ENCODE measurements at regions not wholly inside any gene's neighbourhood (a gene's known extent, or its start where the extent isn't known, plus 50 kb on each side); places are given as distances from the start of the nearest gene placed in this dataset.

DNA sequence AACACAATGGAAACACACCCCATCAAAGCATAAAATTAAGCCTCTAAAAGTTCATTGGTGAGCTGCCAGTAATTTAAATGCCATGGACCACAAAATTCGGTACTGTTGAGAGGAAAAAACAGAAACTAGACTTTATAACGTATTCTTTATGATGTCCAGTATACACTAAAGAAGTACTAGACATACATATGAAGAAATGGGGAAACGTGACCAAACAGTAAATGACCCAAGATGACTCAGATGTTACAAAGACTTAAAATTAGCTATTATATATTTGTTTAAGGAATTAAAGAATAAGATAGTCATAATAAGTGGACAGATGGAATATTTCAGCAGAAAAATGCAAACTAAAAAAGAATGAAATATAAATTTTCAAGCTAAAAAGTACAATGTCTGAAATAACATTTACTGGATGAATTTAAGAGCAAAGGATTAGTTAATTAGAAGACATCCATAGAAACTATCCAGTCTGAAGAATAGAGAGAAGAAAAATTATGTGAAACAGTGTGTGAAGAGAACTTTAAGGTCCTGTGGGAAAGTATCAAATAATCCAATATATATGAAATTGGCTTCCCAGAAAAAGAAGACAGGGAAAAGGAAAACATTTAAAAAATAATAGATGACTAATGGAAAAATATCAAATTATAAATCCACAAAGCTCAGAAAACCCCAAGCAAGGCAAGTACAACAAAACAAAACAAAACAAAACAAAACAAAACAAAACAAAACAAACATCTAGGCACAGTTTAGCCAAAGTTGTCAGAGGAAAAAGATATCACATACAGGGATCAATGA, 69.4 kb downstream of the SAMD9 start:
- no peaks in the 10 kb centered on the region for H4K20me1 ChIP-seq (ENCODE audit: insufficient read depth, low read length)
- H3K36me3 ChIP-seq (replicated peaks; ENCODE audit: insufficient read depth, low read length), result no peaks in the 10 kb centered on the region
- no peaks in the 10 kb centered on the region for H3K4me1 ChIP-seq (ENCODE audit: low read length)
- no peak overlapping the region for H3K4me3 ChIP-seq (ENCODE audit: low read length)
- no peak for DNase-seq
- H3K27ac ChIP-seq (ENCODE audit: low read length), result no peak overlapping the region
- no peaks in the 10 kb centered on the region for H3K9me3 ChIP-seq (replicated peaks; ENCODE audit: insufficient read depth, low read length)
- TF ChIP-seq EZH2phosphoT487 (IDR thresholded peaks at IDR 0.05; ENCODE audit: low read length) (no peak), EZH2 (optimal IDR thresholded peaks at IDR 0.05; ENCODE audit: low read depth, low read length) (no peak)
- TF ChIP-seq, protein P1, sequence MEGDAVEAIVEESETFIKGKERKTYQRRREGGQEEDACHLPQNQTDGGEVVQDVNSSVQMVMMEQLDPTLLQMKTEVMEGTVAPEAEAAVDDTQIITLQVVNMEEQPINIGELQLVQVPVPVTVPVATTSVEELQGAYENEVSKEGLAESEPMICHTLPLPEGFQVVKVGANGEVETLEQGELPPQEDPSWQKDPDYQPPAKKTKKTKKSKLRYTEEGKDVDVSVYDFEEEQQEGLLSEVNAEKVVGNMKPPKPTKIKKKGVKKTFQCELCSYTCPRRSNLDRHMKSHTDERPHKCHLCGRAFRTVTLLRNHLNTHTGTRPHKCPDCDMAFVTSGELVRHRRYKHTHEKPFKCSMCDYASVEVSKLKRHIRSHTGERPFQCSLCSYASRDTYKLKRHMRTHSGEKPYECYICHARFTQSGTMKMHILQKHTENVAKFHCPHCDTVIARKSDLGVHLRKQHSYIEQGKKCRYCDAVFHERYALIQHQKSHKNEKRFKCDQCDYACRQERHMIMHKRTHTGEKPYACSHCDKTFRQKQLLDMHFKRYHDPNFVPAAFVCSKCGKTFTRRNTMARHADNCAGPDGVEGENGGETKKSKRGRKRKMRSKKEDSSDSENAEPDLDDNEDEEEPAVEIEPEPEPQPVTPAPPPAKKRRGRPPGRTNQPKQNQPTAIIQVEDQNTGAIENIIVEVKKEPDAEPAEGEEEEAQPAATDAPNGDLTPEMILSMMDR (IDR thresholded peaks at IDR 0.05; ENCODE audit: low read length), result no peak
- H3K4me2 ChIP-seq (ENCODE audit: low read depth, low read length), result no peak overlapping the region
- H3K27me3 ChIP-seq (replicated peaks; ENCODE audit: insufficient read depth, low read length), result no peaks in the 10 kb centered on the region
- H3K9ac ChIP-seq (ENCODE audit: low read length), result no peak overlapping the region
- no peaks in the 10 kb centered on the region for H3K9me2 ChIP-seq (replicated peaks; ENCODE audit: insufficient read depth, low read length)
- H3K79me2 ChIP-seq (ENCODE audit: low read length), result no peaks in the 10 kb centered on the region
- H3F3A ChIP-seq (ENCODE audit: insufficient read depth, low read length), result no peaks in the 10 kb centered on the region
- H2AFZ ChIP-seq (ENCODE audit: low read length), result no peak overlapping the region

DNA sequence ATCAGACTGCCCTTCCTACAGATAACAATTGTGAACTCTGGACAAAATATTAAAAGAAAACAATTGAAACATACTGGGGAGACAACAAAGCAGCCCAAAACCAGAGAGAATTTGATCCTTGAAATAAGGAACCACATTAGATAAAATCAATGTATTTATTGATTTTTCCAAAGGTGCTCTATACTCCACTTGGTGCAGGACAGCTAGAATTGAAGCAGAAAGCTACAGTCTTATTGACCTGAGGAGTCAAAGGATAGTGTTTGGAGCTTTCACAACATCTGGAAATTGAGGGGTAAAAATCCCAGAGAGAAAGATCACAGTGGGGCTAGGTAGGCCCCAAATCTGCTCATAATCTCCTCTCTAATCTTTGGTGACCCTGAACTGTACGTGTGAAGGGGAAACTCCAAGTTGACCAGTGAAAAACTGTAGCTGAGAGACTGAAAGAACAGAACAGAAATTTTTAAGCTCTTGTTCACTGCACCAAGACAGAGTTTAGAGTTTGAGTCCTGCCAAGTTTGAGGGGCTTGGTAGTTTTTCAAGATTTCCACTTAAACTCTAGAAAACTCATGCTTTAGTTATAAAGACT, 70.2 kb downstream of the SAMD9 start:
- DNase-seq, result no peak

DNA sequence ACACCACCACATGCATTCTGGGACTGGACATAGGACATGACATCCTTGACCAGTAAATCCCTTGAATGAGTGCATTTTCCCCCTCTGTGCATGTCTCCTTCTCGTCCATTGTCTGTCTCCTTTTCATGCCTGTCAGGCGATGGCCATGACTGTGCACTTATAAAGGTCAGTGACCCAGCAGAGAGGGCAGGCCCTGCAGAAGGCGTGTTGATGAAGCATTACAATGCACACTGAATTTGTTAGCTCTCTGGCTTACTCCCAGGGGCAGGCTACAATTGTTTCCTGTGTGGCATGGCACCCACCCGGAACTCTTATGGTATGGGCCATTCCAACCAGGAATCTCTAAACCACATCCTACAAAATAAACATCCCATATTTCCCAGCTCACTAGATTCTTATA, 71.1 kb downstream of the SAMD9 start:
- Histone ChIP-seq H3K36me3 (replicated peaks; ENCODE audit: insufficient read depth, low read length) (no peaks in the 10 kb centered on the region), H3F3A (ENCODE audit: insufficient read depth, low read length) (no peaks in the 10 kb centered on the region), H3K79me2 (ENCODE audit: low read length) (no peaks in the 10 kb centered on the region), H2AFZ (ENCODE audit: low read length) (no peak overlapping the region), H3K9me2 (replicated peaks; ENCODE audit: insufficient read depth, low read length) (no peaks in the 10 kb centered on the region), H3K4me3 (ENCODE audit: low read length) (no peak overlapping the region), H3K4me2 (ENCODE audit: low read depth, low read length) (no peak overlapping the region), H3K4me1 (ENCODE audit: low read length) (no peaks in the 10 kb centered on the region), H3K9me3 (replicated peaks; ENCODE audit: insufficient read depth, low read length) (no peaks in the 10 kb centered on the region), H4K20me1 (ENCODE audit: insufficient read depth, low read length) (no peaks in the 10 kb centered on the region), H3K9ac (ENCODE audit: low read length) (no peak overlapping the region), H3K27me3 (replicated peaks; ENCODE audit: insufficient read depth, low read length) (no peaks in the 10 kb centered on the region), H3K27ac (ENCODE audit: low read length) (no peak overlapping the region)
- no peak for DNase-seq
- no peak for TF ChIP-seq EZH2 (optimal IDR thresholded peaks at IDR 0.05; ENCODE audit: low read depth, low read length)
- no peak for TF ChIP-seq EZH2phosphoT487 (IDR thresholded peaks at IDR 0.05; ENCODE audit: low read length)
- TF ChIP-seq, protein P1 (IDR thresholded peaks at IDR 0.05; ENCODE audit: low read length), result no peak

More for the DNA sequence above, 70.2 kb downstream of the SAMD9 start:
- Histone ChIP-seq H3K79me2 (ENCODE audit: low read length) (no peaks in the 10 kb centered on the region), H2AFZ (ENCODE audit: low read length) (no peak overlapping the region), H3K27ac (ENCODE audit: low read length) (no peak overlapping the region), H3K4me3 (ENCODE audit: low read length) (no peak overlapping the region), H3F3A (ENCODE audit: insufficient read depth, low read length) (no peaks in the 10 kb centered on the region), H3K4me2 (ENCODE audit: low read depth, low read length) (no peak overlapping the region), H3K9me2 (replicated peaks; ENCODE audit: insufficient read depth, low read length) (no peaks in the 10 kb centered on the region), H3K9me3 (replicated peaks; ENCODE audit: insufficient read depth, low read length) (no peaks in the 10 kb centered on the region), H3K27me3 (replicated peaks; ENCODE audit: insufficient read depth, low read length) (no peaks in the 10 kb centered on the region), H4K20me1 (ENCODE audit: insufficient read depth, low read length) (no peaks in the 10 kb centered on the region), H3K36me3 (replicated peaks; ENCODE audit: insufficient read depth, low read length) (no peaks in the 10 kb centered on the region), H3K4me1 (ENCODE audit: low read length) (no peaks in the 10 kb centered on the region), H3K9ac (ENCODE audit: low read length) (no peak overlapping the region)
- TF ChIP-seq EZH2phosphoT487 (IDR thresholded peaks at IDR 0.05; ENCODE audit: low read length) (no peak), EZH2 (optimal IDR thresholded peaks at IDR 0.05; ENCODE audit: low read depth, low read length) (no peak)
- TF ChIP-seq, protein P1 (IDR thresholded peaks at IDR 0.05; ENCODE audit: low read length), result no peak

All from MM.1S (cell line).